Fibroblast of skin of right quadriceps (primary cell): ENCODE measurements at regions not wholly inside any gene's neighbourhood (a gene's known extent, or its start where the extent isn't known, plus 50 kb on each side); places are given as distances from the start of the nearest gene placed in this dataset.

Experiments used
- DNase-seq: peaks from one replicate; pipeline ENCODE4 v3.0.0-alpha.2; 2013

DNA sequence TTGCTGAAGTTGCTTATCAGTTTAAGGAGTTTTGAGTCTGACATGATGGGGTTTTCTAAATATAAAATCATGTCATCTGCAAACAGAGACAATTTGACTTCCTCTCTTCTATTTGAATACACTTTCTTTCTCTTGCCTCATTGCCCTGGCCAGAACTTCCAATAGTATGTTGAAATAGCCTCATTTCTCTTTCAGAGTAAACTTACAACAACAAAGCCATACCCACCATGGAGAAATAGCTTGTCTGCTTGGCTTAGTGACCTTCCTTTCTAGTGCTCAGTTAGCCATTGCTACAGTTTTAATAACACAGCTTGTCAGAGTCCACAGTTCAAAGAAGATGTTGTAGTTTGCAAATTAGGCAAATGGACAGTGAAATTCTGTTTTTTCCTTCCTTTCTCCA, 228.0 kb downstream of the ETAA1 start:
- peak; percentile 20 for DNase-seq

DNA sequence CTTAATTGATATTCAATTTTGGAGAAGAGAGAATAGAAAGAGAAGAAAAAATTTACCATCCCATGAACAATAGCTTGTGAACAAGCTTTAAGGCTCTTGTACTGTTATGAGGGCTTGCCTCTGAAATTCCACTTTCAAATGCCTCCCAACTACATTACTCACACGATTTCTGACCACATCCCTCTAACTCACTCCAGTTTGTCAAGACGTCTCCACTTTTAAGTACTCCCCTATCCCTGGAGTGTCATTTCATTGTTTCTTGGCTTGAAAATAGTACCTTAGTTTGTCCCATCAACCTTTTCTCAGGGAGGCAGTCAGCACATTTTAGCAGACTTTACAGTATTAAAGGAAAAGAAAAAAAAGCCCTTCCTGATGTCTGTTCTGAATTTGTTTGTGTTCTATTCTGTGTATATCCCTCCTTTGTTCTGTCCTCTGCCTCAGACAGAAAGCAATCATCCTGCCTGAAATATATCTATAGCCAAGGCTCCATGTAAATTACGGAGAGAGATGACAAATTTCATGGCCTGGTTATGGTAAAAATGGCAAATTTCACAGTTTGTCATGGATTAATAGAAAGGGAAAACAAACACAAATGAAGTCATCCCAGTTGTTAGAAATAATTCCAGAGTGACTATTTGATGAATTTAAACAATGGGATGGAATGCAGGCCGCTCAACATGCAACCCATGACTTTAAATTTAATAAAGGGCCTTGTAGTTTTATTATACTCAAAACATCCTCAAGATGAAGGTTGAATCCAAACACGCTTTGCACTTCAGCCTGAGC, 228.8 kb downstream of the ETAA1 start:
- peak; percentile 87 for DNase-seq

DNA sequence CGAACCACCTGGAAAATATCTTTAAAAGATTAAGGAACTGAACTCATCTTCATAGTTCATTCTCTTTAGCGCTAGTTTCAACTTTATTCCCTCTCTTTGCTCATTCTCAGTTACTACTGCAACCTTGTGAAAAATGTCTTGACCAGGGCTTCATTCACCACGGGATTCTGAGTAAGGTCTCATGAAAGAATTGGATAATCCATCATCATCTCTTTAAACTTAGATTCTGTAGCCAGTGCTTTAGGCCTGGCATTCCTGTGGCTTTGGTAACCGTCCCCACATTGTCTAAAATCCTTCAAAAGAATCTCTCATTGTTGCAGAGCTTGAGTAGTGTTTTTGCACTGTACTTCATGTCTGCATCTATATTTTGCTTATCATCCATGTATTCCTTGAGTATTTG, 229.5 kb downstream of the ETAA1 start:
- DNase-seq = peak; percentile 84

DNA sequence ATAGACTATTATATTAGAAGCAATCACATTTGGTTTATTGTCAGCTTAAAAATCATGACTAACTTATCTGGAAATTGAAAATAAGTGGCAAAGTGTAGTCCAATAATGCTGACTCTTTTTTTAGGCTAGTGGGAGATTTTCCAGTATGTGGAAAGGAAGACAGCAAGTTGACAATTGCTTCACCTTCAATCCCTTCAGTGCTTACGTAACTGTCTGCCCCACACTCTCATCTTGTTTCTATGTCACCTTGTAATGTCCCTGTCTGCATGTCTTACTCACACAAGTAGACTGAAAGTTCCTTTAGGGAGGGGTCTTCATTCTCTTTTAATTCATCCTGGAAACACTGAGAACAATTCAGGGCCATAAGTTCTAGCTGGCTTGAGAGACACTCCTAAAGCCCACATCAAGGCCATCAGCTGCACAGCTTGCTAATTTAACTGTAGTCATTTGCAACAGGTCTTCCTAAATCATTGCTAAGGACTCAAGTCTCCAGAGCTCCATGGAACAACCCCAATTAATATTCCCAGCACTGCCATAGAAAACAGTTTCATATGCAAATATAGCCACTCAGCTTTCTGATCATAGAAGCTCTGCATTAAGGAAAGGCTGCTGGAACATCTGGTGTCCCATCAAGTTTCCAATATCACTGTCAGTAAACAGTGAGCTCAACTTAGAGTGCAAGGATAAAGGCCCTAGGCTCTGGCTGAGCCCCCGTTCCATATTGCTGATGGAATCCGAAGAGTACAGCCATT, 230.5 kb downstream of the ETAA1 start:
- DNase-seq = no peak

DNA sequence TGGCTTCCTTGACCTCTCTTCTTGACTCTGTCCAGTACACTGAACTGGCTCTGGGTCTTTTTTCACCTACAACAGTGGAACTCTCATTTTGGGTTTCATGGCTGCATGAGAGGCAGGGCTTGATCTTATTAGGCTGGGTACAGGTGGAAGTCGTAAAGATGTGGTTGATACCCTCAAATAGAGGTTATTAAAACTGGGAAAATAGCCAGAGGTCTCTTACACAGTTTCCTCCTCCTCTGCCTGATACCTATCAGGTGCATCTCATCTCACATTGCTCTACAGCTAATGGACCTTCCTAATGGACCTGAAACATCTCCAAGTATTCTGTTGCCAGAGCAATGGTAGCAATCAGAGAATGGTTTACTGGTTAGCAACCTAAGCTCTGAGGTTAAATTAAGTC, 231.8 kb downstream of the ETAA1 start:
- DNase-seq = no peak

DNA sequence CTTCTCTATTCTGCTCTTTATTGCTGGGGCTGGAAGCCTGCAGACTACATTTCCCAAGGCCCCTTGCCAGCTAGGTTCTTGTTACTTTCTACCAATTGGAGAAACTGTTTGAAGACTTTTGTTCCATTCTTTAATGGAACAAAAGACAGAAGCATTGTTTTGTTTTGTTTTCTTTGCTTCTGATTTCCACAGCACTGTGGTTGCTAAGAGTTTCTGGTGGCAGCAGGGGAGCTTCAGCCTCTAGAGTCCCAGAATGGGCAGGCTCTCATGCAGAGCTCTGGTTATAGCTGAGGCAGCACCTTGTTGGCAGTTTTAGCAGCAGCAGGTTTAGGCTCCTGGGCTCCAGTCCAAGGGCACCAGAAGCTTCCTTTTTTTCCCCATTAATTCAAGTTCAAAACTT, 234.3 kb downstream of the ETAA1 start:
- no peak for DNase-seq

DNA sequence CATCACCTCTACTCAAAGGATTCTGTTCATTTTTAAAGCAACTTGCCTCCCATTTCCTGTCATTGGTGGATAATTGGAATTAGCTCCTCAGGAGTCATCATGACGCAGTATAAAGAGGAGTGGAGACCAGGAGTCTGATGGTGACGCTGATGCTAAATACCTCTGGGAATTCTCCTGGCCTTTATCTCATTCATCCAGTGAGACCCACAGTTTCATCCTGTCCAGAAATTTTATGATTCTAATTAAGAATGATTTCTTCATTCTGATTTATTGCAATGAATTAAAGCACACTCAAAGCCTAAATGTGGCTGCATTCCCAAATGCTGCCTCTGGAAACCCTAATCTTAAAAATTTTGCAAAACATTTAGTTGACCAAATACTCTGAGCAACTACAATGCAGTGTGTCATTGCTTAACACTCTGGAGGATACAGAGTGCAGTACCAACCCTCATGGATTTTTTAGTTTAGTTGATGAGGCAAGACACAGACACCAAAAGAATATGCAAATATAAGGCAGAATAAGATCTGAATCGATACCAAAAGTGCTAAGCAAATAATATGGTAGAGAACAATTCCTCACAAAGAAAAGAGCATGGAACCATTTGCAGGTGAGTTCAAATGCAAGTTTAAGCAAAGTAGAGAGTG, 236.2 kb downstream of the ETAA1 start:
- DNase-seq = no peak

DNA sequence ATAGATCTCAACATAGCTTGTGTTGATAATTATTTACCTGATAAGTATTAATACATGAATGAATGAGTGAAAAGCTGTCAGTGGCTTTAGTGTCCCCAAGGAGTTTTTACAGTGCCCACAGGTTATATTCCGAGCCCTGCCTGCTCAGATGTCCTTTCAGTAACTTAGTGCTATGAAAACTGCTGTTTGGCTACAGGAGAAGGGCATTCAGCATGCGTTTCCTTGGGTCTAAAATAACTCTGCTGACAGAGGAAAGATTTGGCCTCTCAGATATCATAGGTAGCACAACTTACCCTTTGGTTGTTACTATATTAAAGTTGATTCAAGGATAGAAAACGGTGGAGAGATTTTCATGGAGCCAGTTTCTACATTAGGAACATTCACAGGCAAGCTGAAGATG, 241.0 kb downstream of the ETAA1 start:
- DNase-seq = no peak

DNA sequence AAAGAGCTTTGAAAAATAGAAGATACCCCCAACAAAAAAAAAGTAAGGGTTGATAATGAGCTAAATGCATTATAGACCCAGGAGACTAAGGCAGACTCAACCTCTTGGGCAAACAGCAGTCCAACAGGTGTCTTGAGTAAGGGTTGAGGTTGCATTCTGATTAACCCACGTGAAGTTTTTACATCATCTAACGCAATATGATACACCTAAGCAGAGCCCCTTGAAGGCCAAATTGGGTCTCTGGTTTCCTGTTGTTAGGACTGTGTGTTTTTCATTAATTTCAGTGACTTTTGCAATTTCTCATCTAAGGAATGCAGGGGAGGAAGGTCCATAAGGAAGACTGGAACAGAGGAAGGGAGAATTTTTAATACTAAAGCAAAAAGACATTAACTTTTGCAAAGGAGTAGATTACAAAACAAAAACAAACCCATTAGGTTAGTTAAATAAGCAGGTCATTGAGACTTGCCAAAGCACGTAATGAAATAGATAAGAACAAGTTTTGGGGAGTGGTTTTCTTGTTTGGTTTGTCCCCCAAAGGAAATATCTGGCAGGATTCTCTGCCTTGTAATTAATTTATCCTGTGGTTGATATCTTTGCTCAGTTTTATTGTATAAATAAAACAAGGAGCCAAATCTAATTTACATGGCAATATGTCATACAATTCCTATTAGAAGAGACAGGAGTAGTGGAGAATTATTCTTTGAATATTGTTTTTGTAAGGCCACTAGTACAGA, 244.3 kb downstream of the ETAA1 start:
- DNase-seq = no peak

DNA sequence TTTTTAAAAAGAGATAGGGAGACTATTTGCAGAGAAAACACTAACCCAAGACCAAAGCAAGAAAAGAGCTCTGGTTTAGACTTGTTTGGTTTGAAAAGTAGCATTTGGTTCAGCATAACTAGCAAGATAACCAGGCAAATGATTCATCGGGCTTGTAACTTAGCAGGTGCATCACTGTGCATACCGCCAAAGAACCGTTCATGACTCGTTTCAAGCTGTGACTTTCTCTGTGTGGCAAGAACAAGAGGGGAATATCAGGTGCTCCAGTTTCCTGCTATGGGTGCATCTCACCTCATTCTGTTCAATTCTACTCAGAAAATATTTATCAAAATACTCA, 244.9 kb downstream of the ETAA1 start:
- DNase-seq = no peak

DNA sequence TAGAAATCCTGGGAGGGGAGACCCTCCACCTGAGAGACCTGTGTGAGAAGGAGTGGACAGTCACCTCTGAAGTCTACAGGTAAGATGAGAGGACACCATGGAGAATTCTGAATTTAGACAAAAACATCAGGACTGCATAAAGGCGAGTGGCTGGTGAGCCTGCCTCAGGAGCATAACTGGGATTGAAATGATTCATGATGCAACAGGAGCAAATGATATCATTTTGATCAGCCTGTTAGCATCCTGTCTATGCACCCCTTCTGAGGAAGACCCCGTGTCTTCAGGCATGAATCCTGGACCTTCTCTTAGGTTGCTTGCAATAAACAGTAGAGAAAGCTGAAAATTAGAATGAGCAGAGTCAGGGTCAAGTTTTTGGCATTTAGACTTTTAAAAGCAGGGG, 245.8 kb downstream of the ETAA1 start:
- no peak for DNase-seq

DNA sequence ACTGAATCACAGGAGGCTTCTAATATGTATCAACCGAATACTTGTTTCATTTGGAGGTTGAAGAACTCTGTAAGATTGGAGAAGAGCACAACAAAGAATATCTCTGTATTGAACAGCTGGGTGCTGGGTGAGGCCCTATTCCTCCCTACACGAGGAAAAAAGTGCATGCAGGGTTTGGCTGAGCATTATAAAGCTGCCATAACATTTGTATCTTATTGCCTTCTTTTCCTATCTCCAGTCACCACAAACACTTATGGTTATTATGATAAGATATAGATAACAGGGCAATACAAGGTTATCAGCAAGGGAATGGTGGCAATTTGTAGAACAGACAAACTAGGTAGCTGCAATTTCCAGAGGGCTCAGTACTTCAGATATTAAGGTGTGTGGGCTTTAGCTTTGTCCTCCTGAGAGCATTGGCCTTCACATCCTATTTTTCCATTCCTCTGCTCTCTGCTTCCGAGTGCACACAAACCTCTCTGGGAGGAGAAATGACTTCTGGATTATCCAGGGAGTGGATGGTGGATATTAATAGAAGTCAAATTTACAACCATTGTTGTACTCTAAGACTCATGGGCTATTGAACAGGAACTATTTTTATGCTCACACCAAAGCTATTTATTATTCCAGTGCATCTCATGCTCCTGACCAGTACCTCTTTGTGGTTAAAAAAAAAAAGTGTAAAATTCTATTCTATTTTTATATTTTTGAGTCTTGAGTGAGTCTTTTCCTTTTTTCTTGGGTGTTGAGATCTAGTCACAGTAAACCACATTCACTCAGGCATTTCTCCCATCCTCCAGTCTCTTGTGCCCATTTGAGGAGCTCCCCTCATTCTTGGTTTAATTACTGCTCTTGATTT, 248.4 kb downstream of the ETAA1 start:
- peak; percentile 51 for DNase-seq

DNA sequence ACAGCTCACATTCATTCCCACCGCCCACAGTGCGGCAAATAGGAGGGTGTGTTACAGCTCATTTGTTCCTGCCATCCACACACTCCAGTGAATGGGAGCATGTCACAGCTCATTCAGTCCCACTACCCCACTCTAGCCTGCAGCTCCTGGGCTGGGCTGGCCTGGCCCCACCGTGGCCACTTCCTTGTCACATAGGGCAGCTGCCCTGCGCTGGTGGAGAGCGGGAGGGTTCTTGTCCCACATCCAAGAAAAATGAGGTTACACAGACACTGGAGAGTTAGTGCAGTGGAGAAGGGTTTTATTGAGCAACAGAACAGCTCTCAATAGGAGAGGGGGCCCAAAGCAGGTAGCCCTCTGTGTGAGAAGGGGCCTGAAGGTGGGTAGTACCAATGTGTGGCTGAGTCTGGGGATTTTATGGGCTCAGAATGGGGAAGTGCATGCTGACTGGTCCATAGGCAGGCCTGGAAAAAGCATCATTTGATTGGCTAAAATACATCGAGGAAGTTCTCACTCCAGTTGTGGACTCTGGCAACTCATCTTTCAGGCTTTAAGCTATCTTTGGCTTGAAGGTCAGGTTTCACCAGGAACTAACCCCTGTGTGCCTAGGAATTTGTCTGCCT, 249.7 kb downstream of the ETAA1 start:
- DNase-seq = no peak

DNA sequence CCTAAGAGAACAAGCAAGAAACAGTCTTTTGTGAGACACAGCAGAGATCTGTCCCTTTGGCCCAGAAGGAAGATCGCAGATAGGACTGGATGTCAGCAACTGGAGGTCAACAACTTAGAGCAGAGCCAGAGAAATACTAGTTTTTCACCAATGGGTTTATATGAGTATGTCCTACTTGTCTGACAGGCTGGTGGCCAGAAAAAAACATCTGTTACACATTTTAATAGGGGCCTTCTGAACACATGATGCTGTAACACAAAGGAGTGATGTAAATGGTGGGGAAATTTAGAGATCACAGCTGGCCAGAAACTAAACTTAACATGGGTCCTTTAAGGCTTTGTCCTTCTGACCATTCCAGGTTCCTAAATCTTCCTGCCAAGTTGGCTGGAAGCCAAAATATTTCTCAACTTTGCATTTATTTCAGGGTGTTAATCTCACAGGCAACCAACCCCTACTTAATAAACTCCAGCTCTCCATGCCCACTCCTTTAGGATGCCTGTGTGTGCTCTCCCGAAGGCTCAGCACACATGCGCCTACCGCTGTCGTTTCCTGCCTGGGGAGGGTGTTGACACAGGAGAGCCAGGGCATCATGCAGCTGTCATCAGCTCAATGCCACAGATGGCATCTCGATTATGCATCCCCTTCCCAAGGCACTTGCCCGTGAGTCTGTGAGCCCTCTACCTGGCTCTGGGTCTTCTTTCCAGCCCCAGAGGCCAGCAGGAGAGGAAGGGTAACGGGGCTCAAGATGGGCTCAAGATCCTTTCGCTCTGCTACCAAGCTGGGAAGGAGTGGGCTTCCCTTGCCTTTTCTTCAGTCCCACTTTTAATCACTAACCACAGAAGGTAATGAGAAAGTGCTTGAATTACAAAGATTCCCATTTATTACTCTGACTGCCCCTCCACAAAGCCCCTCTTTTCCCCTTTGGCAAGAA, 252.5 kb downstream of the ETAA1 start:
- DNase-seq = peak; percentile 64

DNA sequence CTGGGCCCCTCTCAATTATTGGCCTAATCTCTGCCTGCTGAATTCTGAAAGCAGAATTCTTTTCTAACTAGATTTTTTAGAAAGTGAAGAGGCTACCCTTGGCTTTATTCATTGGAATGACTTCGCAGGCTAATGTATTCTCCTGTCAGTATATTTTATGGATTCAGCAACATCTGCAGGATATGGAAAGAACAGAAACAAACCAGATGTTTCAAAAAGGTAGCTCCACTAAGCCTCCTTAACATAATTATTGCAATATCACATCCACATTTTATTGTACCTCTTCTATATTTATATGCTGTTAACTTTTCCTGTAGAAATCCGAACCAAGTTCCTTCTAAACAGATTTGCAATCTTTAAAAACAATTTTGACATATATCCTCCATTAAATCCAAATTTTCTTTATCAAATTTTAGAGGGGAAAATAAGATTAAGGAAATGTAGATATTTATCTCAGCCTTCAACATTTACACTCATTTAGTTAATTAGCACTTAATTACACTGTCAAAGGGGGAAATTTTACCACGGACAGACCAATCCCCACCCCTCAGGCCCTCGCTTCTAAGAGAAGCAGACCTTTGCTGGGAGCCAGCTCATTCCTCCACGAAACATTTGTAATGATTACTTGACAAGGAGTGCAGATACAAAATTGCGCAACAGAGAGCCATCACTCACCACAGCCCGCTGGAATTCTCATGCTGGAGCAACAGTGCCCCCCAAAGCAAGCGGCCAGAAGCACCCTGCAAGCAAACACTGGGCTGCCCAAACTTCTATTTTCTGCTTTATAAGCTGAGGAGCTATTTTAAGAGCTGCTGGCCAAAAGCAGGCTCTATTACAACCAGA, 253.4 kb downstream of the ETAA1 start:
- DNase-seq = peak; percentile 93

DNA sequence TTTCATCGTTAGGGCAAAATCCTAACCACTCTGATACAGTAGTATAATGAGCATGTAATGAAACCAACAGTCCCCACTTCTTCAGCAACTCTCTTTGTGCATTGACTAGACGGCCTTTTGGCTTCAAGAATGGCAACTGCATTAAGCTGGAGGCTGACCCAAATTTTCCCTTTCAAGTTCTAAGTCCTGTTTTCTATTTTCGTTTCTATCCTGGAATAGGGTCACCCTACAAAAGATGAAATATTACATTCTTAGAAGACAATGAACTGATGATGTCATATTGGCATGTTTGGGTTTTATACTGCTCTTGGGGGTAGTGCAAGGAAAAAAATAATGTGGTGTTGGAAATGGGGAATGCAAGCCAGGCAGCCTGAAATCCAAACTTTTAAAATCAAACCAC, 254.4 kb downstream of the ETAA1 start:
- no peak for DNase-seq

DNA sequence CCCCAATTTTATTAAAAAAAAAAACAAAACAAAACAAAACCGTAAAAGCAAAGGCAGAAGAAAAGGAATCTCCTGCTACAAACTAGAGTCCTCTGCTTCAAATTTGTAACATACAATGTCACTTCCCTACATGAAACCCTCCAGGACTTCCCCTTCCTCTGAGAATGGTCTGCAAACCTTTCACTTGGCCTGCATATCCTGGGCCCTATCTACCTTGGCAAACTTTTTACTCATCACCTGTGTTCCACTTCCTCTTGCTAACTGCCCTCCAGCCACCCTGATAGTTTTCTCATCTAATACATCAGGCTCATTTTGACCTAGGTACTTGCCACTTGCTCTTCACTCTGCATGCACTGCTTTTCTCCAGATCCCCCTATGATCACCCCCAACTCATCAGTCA, 255.5 kb downstream of the ETAA1 start:
- DNase-seq = no peak

DNA sequence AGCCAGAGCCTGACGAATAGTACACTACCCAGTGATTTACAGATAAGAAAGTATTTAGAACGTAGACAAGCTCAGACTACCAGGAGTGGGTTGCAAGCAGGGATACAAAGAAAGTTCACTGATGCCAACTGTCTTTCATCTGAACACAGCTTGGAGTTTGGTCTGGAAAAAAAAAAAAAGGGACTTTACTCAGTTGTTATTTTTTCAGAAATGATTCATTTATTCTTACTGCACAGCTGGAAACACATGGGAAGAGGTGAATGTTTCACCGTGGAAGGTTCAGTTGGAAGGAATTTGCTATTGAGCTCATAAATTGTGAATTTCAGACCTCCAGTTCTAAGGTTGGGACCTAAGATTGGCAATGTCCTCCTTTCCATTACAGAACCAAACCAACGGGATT, 259.7 kb downstream of the ETAA1 start:
- DNase-seq = no peak

DNA sequence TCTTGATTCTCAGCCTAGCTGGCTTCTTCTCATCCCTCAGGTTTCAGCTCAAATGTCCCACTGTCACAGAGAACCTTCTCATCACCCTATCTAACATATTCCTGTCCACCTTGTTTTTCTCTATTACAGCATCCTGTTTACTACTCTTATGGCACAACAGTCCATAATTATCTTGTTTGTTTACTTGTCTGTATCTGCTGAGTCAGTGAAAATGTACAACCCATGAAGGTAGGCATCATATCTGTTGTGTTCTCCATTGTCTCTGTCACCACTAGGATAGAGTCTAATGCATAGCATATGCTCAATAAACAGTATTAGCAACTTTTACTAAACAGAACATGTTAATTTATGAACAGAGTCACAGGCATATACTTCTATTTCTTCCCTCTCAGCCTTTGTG, 261.7 kb downstream of the ETAA1 start:
- DNase-seq = no peak
